ENCODE measurements at regions not wholly inside any gene's neighbourhood (a gene's known extent, or its start where the extent isn't known, plus 50 kb on each side); places are given as distances from the start of the nearest gene placed in this dataset.

GRCh38 chr21:31802331-31802730 is 70.4 kb upstream of the SCAF4 start:
- H3K9me3 ChIP-seq (ENCODE audit: control insufficient read depth, low read depth, low read length): no peaks in the 10 kb centered on the region
- dilution Hi-C loops (cut with MboI; ENCODE audit: extremely low pct_ligation_motif_present, low sequenced_read_pairs): no loop called here
- no peak overlapping the region for H3K4me2 ChIP-seq (ENCODE audit: control insufficient read depth, extremely low read depth, insufficient read depth, low read depth, low read length)
- no peak overlapping the region for H3K4me3 ChIP-seq (ENCODE audit: control insufficient read depth in 2 of 3, extremely low read depth in 1 of 3, insufficient read depth in 2 of 3, low read depth in 1 of 3, low read length in 3 of 3)
- no peaks in the 10 kb centered on the region for H3K27me3 ChIP-seq (ENCODE audit: control insufficient read depth, extremely low read depth, insufficient read depth, low read length)
- FAIRE-seq (no peak), DNase-seq (ENCODE audit: low read depth, low spot score) (no peak)
- H2AFZ ChIP-seq (ENCODE audit: control insufficient read depth, low read length): no peak overlapping the region
- TF ChIP-seq CTCF (optimal IDR thresholded peaks at IDR 0.05 in 1 of 3, IDR thresholded peaks at IDR 0.05 in 1 of 3, conservative IDR thresholded peaks at IDR 0.05 in 1 of 3; ENCODE audit: extremely low read depth in 1 of 3, insufficient read depth in 2 of 3, low read length in 3 of 3): no peak
- no peak for TF ChIP-seq EZH2 (IDR thresholded peaks at IDR 0.05; ENCODE audit: low read length)
- peaks cover 32% of the 10 kb centered on the region for H3K4me1 ChIP-seq (ENCODE audit: control insufficient read depth, extremely low read depth, insufficient read depth, low read length)
- no peaks in the 10 kb centered on the region for H4K20me1 ChIP-seq (ENCODE audit: control insufficient read depth, extremely low read depth, insufficient read depth, low read length)
- H3K36me3 ChIP-seq (ENCODE audit: control insufficient read depth in 2 of 2, extremely low read depth in 1 of 2, insufficient read depth in 2 of 2, low read length in 2 of 2): no peaks in the 10 kb centered on the region
- no peaks in the 10 kb centered on the region for H3K79me2 ChIP-seq (ENCODE audit: control insufficient read depth, insufficient read depth, low read length)
- H3K9me1 ChIP-seq (ENCODE audit: control insufficient read depth, extremely low read depth, insufficient read depth, low read length): no peaks in the 10 kb centered on the region
- H3K9ac ChIP-seq (ENCODE audit: control insufficient read depth, extremely low read depth, insufficient read depth, low read length): no peak overlapping the region
- no peak overlapping the region for H3K27ac ChIP-seq (ENCODE audit: control insufficient read depth, insufficient read depth, low read length)

GRCh38 chr21:31801551-31802219 is 69.8 kb upstream of the SCAF4 start:
- Histone ChIP-seq H3K9ac (ENCODE audit: control insufficient read depth, extremely low read depth, insufficient read depth, low read length) (no peak overlapping the region), H3K36me3 (ENCODE audit: control insufficient read depth in 2 of 2, extremely low read depth in 1 of 2, insufficient read depth in 2 of 2, low read length in 2 of 2) (no peaks in the 10 kb centered on the region), H3K4me1 (ENCODE audit: control insufficient read depth, extremely low read depth, insufficient read depth, low read length) (peaks cover 32% of the 10 kb centered on the region), H3K9me3 (ENCODE audit: control insufficient read depth, low read depth, low read length) (no peaks in the 10 kb centered on the region), H3K27me3 (ENCODE audit: control insufficient read depth, extremely low read depth, insufficient read depth, low read length) (no peaks in the 10 kb centered on the region), H4K20me1 (ENCODE audit: control insufficient read depth, extremely low read depth, insufficient read depth, low read length) (no peaks in the 10 kb centered on the region), H3K4me2 (ENCODE audit: control insufficient read depth, extremely low read depth, insufficient read depth, low read depth, low read length) (no peak overlapping the region), H3K27ac (ENCODE audit: control insufficient read depth, insufficient read depth, low read length) (no peak overlapping the region), H3K9me1 (ENCODE audit: control insufficient read depth, extremely low read depth, insufficient read depth, low read length) (no peaks in the 10 kb centered on the region), H3K4me3 (ENCODE audit: control insufficient read depth in 2 of 3, extremely low read depth in 1 of 3, insufficient read depth in 2 of 3, low read depth in 1 of 3, low read length in 3 of 3) (no peak overlapping the region), H2AFZ (ENCODE audit: control insufficient read depth, low read length) (no peak overlapping the region), H3K79me2 (ENCODE audit: control insufficient read depth, insufficient read depth, low read length) (no peaks in the 10 kb centered on the region)
- FAIRE-seq (no peak), DNase-seq (ENCODE audit: low read depth, low spot score) (no peak)
- dilution Hi-C loops (cut with MboI; ENCODE audit: extremely low pct_ligation_motif_present, low sequenced_read_pairs): no loop called here
- TF ChIP-seq CTCF (optimal IDR thresholded peaks at IDR 0.05 in 1 of 3, IDR thresholded peaks at IDR 0.05 in 1 of 3, conservative IDR thresholded peaks at IDR 0.05 in 1 of 3; ENCODE audit: extremely low read depth in 1 of 3, insufficient read depth in 2 of 3, low read length in 3 of 3) (no peak), EZH2 (IDR thresholded peaks at IDR 0.05; ENCODE audit: low read length) (no peak)

Measured in keratinocyte (primary cell).